SH-SY5Y (cell line): ENCODE measurements at regions not wholly inside any gene's neighbourhood (a gene's known extent, or its start where the extent isn't known, plus 50 kb on each side); places are given as distances from the start of the nearest gene placed in this dataset.

Experiments used
- GATA2 ChIP-seq: IDR thresholded peaks from 2 replicates; pipeline ENCODE4 v1.6.1; 2011; ENCODE audit warnings: mild to moderate bottlenecking, low read depth, low read length
- GATA3 ChIP-seq: IDR thresholded peaks from 2 replicates; pipeline ENCODE4 v1.6.1; 2011; ENCODE audit warnings: low read depth, mild to moderate bottlenecking, low read length, moderate library complexity

GRCh38 chrX:121782976-121783375, 735.6 kb downstream of the GLUD2 start:
- TF ChIP-seq GATA2 (no peak), GATA3 (no peak)
